ENCODE measurements at regions not wholly inside any gene's neighbourhood (a gene's known extent, or its start where the extent isn't known, plus 50 kb on each side); places are given as distances from the start of the nearest gene placed in this dataset.

- intact Hi-C loops (cut with micrococcal nuclease), result no loop called here
These were observed 1227.5 kb upstream of the CDH9 start for GRCh38 chr5:28265877-28266276.

DNA sequence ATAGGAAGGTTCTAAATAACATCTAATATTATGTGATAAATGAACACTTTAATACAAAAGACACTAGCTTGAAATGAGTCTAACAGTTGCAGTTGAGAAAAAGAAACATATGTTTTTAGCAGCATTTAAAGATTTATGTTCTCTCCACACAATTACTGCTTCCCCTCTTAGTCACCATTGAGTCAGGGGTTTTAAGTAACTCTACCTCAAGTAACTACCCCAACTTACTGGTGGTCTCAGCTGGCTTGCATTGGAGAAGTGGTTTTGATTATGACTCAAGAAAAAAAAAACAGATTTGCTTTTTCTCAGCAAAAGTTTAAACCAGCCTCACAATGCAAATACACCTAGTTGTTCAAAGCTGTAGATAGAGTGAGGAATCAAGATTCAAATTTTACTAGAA, 1216.5 kb upstream of the CDH9 start:
- intact Hi-C loops (cut with micrococcal nuclease), result no loop called here

- intact Hi-C loops (cut with micrococcal nuclease), result no loop called here
These were observed 1215.0 kb upstream of the CDH9 start for GRCh38 chr5:28253431-28253830.

DNA sequence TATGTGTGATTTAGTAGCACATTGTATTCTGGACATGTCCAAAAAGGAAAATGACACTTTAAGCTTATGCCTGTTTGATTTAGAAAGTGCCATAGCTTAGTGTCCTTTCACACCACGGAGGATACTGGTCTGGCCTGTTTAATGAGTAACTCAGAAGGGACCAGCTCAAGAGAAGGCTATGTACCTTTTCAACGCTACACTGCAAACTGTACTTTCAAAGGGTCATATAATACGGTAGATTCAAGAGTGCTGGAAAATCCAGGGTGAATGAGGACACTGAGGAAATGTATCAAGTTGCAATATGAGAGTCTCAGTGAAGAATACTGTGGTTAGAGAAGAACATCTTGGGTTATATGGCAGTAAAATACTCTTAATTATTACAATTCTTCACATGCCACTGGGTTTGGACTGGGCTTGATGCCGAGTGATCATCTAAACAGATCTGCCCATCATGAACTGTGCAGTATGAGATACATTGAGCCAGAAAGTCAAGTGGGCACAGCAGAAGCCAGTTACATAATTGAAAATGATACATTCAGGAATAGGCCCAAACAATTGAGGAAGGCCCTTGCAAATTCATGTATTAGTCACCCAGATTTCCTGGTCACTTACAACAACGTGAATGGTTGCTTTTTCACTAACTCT, 1211.5 kb upstream of the CDH9 start:
- intact Hi-C loops (cut with micrococcal nuclease), result no loop called here

DNA sequence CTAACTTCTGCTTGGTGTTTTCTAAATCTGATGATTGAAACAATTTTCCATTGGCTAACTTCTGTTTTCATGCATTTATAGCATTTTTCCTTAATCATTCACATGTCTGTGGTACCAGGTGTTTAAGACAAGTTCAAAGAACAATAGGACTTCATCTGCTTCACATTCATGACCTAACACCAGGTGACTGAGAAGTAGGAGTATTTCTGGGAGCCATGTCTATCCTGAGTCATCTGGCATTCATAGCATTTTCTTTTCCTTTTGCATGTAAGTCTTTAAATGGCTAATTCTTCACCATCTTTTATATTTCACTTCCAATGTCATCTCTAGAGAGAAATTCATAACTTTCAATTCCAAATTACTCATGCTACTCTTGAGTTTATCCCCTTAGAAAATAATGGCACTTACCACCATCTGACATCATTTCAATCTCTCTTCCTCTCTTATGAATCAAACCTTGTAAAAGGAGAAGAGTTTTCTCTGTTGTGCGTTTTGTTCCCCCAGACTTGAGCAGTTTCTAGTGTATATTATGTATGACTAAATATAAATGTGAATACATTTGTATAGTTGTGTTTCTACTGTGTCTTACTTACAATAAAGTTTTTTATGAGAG, 1196.1 kb upstream of the CDH9 start:
- intact Hi-C loops (cut with micrococcal nuclease), result no loop called here

GRCh38 chr5:28226407-28226806, 1188.0 kb upstream of the CDH9 start:
- intact Hi-C loops (cut with micrococcal nuclease), result no loop called here

GRCh38 chr5:28219539-28219938, 1181.2 kb upstream of the CDH9 start:
- intact Hi-C loops (cut with micrococcal nuclease), result no loop called here

DNA sequence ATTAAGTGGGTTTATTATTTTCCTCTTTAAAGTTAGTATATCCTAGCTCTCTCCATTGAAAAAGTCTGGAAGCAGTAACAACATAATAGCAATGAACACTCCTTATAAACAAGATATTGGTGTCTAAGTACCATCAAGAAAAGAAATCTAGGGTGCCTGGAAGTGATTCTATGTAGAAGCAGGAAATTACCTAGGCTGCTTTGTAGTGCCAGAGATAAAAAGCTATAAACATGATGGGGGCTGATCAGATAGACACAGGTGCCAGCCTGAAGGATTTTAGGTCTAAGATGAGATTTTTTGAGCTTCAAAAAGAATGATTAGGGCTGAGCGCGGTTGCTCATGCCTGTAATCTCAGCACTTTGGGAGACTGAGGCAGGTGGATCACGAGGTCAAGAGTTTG, 1179.3 kb upstream of the CDH9 start:
- intact Hi-C loops (cut with micrococcal nuclease), result no loop called here

DNA sequence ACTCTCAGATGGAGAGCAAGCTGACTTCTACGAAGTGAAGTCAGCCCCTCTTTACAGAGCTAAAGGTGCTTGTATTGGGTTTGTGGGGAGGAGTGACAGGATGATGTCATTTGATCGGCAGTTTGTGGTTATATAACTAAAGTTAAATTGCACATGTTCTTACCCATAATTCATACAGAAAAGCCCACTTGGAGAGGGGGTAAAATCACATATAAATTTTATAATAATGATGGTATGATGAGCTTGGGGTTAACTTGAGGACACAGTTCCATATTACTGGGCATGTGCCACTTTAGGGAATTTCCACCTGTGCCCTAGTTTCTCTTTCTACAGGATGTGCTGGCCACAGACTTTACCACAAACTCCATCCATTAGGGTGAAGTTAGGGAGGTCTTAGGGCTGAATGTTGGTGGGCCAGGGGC, 1178.6 kb upstream of the CDH9 start:
- intact Hi-C loops (cut with micrococcal nuclease), result no loop called here

GRCh38 chr5:28215091-28215490, 1176.7 kb upstream of the CDH9 start:
- intact Hi-C loops (cut with micrococcal nuclease), result no loop called here

DNA sequence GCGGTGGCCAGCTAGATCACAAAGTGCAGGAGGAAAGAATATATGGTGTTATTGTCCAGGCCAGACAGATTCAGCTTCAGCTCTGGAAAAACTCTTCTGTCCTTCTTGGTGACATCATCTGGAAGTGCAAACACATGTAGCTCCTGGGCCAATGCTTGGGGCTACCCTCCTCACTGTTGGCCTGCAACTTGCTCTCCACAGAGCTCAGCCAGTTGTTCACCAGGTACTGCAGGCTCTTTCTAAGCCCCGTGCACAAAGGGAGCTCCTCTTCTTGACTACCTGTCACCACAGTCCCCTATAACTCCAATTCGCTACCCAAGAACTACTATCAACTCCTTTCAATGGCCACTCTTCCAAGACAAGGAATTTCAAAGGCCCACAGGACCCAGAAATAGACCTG, 1175.9 kb upstream of the CDH9 start:
- intact Hi-C loops (cut with micrococcal nuclease), result no loop called here

DNA sequence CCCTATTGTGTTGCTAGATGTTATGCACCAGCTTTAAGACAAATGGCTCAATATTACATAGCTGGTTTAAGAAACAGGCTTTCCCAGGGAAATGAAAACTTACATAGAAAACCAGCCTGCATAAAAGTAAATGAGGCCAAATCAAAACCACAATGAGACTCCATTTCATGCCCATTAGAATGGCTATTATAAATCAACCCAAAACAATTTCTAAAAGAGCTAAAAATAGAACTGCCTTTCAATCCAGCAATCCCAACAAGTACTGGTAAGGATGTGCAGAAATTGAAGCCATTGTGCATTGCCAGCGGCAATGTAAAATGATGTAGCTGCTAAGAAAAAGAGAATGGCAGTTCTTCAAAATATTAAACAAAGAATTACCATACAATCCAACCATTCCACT, 1170.0 kb upstream of the CDH9 start:
- intact Hi-C loops (cut with micrococcal nuclease), result no loop called here

DNA sequence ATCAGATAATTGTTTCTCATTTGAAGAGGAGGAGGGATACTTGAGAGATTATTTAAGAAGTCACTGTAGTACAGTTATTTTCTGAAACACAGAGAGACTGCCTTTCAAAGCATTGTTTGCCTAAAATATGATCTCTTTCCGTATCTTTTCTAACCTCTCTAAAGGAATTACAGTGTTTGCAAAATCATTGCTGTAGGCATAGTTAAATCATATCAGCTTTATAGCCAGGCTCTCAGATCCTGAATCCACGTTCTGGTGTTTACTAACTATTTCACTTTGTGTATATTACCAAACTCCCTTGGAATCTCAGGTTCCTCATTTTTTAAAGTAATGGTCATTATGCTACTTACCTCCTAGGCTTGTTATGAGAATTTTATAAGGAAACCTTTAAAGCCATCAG, 1151.6 kb upstream of the CDH9 start:
- intact Hi-C loops (cut with micrococcal nuclease), result no loop called here

- intact Hi-C loops (cut with micrococcal nuclease), result no loop called here
These were observed 1136.3 kb upstream of the CDH9 start for GRCh38 chr5:28174691-28175090.

GRCh38 chr5:28165096-28165495, 1126.7 kb upstream of the CDH9 start:
- intact Hi-C loops (cut with micrococcal nuclease), result no loop called here

GRCh38 chr5:28164568-28164967, 1126.2 kb upstream of the CDH9 start:
- intact Hi-C loops (cut with micrococcal nuclease), result no loop called here

- intact Hi-C loops (cut with micrococcal nuclease), result no loop called here
These were observed 1118.6 kb upstream of the CDH9 start for GRCh38 chr5:28156981-28157380.

DNA sequence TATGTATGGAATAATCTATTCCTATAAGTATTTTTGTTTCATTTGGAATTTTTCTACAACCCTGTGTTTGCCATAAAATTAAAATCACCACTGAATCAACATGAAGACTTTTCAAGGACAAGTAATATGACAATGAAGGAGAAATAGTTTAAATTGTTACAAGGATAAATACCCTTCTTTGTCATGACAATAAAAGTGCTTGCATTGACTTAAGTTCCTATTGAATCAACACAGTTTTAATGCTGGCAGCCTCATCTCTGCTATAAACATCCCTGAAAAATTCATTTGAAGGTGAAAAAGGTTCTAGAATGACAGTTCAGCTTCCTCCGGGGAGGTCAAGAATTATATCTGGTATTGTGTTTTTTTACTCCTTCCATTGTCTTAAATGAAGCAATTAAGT, 1105.1 kb upstream of the CDH9 start:
- intact Hi-C loops (cut with micrococcal nuclease), result no loop called here

GRCh38 chr5:28132151-28132550, 1093.8 kb upstream of the CDH9 start:
- intact Hi-C loops (cut with micrococcal nuclease), result no loop called here

- intact Hi-C loops (cut with micrococcal nuclease), result no loop called here
These were observed 1079.3 kb upstream of the CDH9 start for GRCh38 chr5:28117691-28118090.

DNA sequence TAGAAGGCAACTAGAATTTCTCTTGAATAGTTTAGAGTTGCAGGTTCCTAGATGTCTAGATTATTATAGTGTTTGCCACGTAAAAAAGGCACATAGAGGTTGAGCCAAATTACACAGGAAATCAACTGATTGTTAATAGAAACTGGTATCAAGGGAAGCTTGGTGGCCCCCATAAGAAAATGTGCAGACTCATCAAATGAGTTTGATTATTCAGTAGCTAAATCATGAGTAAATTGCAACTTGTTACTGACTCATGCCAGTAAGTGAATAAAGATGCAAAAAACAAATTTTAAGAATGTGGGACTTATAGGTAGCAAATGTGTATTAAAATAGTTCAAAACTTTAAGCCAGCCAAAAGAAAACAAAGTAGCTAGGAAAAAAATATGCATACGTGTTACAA, 1078.9 kb upstream of the CDH9 start:
- intact Hi-C loops (cut with micrococcal nuclease), result no loop called here

GRCh38 chr5:28110781-28111180, 1072.4 kb upstream of the CDH9 start:
- intact Hi-C loops (cut with micrococcal nuclease), result no loop called here

GRCh38 chr5:28104080-28104479, 1065.7 kb upstream of the CDH9 start:
- intact Hi-C loops (cut with micrococcal nuclease), result no loop called here

DNA sequence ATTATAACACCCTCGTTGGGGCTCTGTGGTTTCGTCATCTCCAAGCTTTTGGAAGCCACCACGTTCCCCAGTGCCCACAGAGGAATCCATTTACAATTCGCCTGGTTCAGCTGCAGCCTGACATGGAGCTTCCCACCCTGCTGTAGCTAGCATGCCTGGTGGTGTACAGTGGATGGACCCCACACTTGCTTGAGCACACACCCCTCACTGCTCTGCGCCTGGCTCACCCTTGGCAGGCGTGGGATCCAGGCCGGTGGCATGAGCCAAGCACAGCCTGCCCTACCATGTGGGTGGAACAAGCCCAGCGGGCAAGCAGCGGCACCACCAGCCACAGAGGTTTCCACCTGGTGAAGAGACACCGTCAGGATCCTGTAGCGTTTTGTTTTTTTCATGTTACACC, 1045.7 kb upstream of the CDH9 start:
- intact Hi-C loops (cut with micrococcal nuclease), result no loop called here

Measured in T-helper 1 cell treated with Interleukin-12 subunit alpha and Interleukin-12 subunit beta and Interleukin-4 antibody, amounts not matched to agents 30 ng/mL and 1 ng/mL, for 36 hours (primary cell).